NCI-H1105 (cell line): ENCODE measurements at regions not wholly inside any gene's neighbourhood (a gene's known extent, or its start where the extent isn't known, plus 50 kb on each side); places are given as distances from the start of the nearest gene placed in this dataset.

ENCODE experiments used
- DNase-seq: peaks from one replicate; lab custom pipeline; 2025; lab: John Stamatoyannopoulos, UW

DNA sequence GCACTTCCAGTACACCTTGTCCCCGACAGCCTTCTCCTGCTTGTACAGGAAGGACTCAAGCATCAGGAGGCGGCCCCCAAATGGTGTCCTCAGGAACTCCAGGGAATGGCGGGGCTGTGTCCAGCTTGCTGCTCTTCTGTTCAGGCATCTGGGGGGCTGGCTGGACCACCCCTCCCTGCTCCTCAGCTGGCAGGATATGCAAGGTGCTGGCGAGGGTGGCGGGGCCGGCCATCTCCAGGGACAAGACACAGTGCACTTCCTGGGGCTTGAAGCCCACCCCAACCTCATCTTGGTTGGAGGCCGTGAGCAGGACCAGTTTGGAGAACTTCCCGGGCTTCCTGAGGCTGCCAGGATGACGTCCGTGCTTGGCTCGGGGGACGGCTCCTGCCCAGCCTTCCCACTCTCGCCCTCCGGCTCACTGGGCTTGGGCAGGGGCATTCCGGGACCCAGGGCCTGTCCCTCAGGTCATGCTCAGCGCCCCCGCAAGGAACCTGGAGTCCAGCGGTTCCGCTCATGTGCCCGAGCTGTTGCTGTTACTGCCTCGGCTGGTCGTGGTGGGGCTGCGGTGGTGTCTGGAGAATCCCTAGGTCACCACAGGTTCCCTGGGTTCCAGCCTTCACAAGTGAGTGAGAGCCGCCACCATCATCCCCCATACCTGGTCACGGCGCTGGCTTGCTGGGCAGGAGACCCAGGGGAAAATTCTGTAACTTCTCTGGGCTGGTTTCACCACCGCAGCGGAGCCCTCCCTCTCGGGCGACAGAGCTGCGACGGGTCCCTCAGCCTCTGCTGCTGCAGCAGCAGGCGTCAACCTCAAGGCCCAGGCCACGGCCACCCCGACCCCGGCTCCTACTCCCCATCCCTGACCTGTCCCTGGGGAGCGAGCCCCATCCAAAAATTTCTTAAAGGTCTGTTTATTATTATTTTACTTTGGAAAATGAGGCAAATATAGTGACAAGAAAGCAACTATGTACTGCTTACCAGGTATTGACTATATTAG is 82.8 kb upstream of the FXR1 start:
- no peak for DNase-seq

GRCh38 chr3:180835501-180835900 is 77.0 kb upstream of the FXR1 start:
- no peak for DNase-seq

DNA sequence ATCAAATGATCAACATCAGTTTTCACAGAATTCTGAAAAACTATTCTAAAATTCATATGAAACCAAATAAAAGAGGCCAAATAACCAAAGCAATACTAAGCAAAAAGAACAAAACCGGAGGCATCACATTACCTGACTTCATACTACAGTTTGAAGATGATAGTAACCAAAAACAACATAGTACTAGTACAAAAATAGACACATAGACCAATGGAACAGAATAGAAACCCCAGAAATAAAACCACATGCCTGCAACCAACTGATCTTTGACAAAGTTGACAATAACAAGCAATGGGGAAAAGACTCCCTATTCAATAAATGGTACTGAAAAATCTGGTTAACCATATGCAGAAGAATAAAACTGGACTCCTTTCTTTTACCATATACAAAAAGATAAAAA is 75.7 kb upstream of the FXR1 start:
- no peak for DNase-seq

- DNase-seq, result no peak
These were observed 57.6 kb upstream of the FXR1 start for GRCh38 chr3:180854887-180855286.

GRCh38 chr3:180855364-180855763 is 57.1 kb upstream of the FXR1 start:
- DNase-seq, result no peak

- DNase-seq, result no peak
These were observed 56.5 kb upstream of the FXR1 start for GRCh38 chr3:180855956-180856355.

DNA sequence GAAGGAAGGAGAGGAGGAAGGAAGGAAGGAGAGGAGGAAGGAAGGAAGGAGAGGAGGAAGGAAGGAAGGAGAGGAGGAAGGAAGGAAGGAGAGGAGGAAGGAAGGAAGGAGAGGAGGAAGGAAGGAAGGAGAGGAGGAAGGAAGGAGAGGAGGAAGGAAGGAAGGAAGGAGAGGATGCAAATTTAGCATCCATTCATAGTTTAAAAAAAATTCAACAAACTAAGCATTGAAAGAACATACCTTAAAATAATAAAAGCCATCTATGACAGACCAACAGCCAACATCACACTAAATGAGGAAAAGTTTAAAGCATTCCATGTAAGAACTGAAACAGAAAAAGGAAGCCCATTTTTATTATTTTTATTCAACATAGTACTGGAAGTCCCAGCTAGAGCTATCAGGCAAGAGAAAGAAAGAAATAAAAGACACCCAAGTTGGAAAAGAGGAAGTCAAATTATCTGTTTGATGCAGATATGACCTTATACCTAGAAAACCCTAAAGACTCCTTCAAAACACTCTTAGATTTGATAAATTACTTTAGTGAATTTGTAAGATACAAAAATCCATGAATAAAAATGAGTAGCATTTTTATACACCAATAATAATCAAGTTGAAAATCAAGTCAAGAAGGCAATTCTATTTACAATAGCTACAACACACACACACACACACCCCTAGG is 52.2 kb upstream of the FXR1 start:
- DNase-seq, result no peak
